ENCODE measurements at regions not wholly inside any gene's neighbourhood (a gene's known extent, or its start where the extent isn't known, plus 50 kb on each side); places are given as distances from the start of the nearest gene placed in this dataset.

DNA sequence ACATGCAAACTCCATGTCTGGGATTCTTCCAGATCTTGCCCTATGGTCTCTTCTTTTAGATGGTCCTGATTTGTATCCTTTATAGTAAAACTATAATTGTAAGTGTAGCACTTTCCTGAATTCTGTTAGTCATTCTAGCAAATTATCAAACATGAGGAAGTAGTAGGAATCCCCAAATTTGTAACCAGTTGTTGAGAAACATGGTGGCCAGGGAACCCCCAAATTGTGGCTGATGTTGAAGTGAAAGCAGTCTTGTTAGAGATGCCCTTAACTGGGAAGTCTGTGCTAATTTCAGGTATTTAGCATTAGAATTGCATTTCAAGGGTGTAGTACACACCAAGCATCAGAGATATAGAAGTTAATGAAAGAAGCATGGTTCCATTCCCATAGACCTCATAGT is 180.4 kb upstream of the STT3B start:
- no peak for DNase-seq

DNA sequence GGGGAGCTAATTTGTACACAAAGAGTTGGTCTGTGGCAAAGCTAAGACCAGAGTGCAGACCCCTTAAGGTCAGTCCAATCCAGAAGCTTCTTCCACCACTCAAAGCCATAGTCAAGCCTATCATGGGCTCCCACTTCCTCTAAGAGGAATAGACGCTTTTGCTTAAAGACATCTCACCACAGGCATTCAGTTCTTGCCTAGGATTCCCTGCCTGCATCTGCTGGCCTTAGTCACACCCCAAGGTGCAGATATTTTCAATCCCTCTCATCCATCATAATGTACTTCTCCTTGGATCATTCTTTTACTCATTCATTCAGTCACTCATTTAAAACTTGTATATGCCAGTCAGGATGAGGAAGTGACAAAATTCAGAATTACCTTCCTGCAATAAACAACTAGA is 179.6 kb upstream of the STT3B start:
- no peak for DNase-seq

DNA sequence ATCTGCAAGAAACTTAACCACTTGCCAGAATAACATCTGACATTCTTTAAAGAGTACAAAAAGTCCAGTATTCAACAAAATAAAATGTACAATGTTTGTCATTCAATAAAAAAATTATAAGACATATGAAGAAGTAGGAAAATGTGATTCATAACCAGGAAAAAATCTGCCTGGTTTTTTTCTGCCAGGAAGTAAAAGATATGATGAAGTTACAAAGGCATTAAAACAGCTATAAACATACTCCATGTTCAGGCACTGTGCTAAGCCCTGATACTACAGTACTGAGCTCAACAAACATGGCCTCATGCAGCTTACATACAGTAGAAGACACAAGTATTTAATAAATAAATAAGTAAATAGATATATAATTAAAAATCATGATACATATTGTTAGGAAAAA is 178.4 kb upstream of the STT3B start:
- DNase-seq: no peak

DNA sequence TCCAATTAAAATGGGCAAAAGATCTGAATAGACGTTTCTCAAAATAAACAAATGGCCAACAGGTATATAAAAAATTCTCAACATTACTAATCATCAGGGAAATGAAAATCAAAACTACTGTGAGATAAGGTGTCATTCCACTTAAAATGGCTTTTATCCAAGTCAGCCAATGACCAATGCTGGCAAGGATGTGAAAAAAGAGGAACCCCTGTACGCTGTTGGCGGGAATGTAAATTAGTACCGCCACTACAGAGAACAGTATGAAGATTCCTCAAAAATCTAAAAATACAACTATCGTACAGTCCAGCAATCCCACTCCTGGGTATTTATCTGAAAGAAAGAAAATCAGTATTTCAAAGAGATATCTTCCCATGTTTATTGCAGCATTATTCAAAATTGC is 176.9 kb upstream of the STT3B start:
- no peak for DNase-seq

DNA sequence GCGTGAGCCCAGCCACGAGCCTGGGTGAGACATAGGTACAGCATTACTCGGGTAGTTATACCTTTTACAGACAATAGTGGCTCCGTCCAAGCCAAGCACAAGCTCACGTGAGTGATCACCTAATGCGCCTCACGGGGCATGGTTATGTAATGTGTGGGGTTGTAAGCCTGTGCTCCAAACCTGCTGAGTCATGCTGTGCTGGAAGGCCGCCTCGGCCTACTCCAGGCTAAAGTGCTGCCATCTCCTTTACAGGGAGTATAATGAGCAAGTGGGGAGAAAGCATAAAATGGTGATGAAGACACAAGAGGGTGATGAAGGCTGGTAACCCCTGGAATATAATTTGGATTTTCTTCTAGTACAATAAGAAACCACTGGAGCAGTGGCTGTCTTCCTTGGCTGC is 175.8 kb upstream of the STT3B start:
- no peak for DNase-seq

DNA sequence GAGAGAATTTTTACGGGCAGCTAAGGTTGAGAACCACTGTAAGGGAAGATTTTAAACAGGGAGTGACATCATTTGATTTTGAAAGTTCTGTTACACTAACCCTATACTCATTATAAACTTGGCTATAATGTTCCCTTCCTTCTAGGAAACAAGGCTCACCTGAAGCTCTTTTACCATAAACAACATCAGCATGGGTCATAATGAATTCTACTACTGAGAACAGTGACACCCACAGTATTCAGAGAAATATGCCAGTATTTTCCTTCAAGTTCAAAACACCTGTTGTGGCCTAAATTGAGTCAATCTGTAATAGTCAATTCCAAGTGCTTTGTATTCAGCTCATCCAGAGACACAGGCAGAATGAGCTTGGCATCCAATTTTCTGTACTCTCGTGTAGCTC is 175.3 kb upstream of the STT3B start:
- DNase-seq: no peak

DNA sequence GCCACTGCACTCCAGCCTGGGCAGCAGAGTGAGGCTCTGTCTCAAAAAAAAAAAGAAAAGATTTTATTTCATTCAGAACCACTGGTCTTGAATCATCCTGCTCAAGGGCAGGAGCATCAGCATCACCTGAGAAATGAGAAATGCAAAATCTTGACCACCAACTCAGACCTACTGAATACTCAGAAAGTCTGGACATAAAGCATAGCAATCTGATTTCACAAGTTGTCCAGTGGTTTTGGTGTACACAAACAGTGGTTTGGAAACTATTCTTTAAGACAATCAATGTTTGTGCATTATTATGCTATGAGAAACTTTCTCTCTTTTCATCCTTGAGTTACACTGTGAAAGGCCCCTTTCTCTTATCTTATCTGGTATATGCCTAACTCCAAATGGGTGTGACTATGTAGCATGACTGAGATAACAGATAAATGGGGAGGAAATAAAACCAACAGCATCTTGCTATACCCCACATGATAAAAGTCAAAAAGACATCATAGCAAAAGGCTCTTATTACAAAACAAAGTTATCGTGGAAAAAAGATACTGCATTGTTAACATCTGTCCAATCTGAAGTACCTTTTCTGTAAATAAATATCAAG is 174.2 kb upstream of the STT3B start:
- DNase-seq: no peak

DNA sequence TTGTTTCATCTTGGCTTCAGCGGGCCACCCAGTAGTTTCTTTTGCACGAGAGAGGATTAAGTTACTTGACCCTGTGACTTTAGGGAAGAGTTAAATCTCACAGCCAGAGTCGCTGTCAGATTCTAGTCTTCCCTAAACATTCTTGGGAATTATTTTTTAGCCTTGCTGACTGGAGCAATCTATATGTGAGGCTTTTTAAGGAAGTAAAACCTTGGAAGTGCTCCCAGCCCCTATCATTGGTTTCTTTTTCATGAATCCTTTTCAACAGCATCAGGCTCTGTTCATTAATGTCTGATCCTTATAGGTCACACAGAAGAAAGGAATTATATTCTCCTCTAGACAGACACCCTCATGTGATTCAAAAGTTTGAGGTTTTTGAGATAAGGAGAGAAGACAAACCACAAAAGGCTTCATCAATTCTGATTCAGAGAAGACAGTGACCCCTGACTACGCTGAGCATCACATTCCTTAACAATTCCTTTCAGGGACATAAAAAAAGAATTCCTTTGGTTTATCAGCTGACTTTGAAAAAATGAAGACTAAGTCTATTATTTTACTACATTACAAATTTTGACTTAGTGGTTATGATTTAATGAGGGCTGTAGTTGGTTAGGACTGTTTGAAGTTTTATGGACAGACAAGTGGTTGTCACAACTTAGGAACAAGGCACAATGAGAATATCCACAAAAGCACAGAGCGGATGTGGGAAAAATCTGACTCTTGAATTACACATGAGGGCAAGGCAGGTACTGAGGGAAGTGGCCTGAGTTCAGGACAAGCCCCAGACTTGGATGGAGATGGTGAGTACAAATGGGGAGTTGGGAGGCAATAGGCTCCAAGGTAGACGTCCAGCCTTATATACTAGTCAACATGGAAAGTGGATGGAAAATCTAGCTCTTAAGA is 171.1 kb upstream of the STT3B start:
- DNase-seq: peak; percentile 60

DNA sequence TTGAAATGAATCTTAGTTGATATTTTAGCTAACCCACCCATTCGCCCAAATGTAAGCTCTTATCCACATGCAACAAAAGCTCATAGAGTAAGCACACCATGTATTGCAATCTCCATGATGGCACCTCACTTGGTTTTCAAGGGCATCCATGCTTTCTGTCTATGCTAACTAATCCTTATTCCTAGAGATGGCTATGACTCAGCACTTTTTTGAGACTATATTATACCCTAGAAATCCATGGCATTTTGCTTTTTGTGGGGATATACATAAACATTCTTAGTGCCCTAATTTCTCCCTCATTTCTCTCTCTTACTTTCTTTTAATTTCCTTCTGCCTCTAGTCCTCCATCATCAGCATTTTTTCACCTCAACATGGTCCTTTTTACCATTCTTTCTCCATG is 168.5 kb upstream of the STT3B start:
- no peak for DNase-seq

DNA sequence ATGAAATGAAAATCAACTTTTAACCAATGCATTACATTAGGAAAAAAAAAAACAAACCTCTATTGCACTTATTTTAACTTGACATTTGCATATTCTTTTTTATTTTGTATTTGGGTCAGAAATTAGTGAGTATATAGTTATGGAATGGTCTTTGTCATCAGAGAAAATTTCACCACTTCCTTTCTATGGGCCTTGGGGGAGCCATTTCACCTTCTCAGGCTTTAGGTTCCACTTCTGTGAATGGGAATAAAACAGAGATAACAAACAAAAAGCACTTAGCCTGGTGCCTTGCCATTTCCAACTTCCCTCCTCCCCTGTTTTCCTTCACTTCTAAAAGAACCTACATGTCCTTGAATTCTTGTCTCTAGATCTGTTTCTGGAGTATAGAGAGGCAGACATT is 168.0 kb upstream of the STT3B start:
- no peak for DNase-seq

DNA sequence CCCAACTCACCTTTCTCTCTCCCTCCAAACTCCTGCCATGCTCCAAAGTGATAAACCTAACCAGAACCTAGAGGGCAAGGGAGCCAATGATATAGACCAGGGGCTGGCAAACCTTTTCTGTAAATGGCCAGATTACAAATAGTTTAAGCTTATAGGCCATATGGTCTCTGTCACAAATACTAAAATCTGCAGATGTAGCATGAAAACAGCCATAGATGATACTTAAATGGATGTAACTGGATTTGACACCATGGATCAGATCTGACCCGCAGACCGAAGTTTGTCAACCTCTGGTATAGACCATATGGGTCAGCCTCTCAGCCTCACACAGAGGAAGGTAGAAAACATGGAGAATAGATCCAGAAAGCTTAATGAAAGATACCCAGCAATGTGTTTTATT is 165.2 kb upstream of the STT3B start:
- no peak for DNase-seq

DNA sequence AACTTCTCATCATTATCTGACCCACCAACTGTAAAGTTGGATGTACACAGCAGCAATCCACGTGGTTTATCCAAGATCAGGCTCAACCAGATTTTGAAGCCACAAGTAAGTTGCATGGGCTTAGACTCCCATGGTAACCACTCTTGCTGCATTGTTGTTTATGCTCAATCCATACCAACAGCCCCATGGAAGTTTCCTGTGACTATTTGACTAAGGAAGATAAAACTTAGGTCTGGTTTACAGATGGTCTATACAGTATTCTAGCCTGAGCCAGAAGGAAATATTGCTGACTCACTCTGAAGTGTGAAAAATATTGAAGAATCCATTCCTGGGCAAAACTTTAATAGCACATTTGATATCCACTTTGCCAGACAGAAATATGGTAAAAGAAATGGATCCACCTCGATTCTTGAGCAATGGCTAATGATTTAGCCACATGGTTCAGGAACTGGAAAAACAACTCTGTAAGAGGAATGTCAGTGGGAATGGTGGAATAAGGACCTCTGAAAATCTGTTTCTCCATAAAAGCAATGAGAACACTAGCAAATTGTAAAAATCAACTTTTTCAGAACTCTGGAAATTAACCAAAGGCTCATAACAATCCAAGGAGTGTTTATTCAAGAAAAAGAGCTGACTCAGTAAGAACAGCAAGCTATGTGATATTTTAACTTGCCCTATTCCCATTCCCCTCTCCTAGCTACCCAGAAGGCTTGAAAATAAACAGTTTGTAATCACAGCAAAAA is 162.9 kb upstream of the STT3B start:
- DNase-seq: no peak

DNA sequence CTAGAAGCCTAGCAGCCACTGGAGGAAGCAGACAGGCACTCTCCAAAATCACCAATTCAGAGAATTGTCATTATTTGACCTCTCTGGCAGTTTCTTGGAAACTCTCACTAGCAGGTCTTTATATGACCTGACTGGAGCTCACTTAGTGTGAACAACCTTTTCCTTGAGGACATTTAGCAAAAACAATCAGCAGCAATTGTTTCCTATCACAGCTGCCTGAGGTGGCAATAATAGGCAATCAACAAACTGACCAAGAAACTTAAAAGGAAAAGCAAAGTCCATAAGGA is 162.4 kb upstream of the STT3B start:
- DNase-seq: no peak

DNA sequence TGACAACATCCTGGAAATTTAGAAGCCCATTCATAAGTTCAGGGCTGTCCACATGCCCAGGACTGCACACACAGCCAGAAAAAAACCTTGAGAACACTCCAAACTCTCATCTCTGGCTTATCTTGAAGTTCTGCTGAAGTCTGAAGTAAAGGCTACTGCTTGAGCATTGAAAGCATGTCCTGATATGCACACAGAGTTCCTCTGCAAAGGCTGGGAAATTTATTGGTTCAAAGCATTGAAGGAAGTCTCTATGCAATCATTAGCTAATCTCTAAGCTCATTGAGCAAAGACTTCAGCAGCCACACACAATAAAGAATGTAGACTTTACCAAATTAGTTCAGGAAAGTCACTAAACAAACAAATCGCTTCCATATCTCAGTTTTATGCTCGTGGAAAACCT is 162.0 kb upstream of the STT3B start:
- no peak for DNase-seq

DNA sequence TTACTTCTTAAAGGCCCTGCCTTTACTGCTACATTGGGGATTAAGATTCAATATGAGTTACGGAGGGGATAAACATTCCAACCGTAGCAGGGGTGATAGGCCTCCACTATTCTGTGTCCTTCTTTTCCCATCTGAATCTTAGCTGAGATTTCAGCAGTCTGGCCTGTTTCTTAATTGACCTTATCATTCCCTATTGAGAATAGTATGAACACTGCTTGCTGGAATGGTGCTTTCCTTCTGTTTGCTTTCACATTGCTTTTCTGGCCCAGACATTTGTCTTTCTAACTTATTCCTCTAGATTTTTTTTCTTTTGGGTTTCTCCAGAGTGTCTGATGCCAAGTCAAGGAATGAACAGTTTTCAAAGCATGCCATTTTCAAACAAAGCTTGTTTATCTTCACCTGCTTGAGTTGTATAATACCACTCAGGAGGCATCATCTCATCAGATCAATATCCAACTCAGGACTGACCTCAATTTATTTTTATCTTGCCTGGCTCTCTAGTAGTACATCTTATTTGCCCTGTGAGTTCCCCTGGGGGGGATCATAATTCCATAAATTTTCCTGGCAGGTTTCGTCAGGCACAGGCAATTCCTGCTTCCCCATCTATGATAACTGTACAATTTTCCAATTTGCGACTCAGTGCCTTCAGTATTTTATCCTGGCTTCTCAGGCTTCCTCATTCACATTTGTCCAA is 161.1 kb upstream of the STT3B start:
- no peak for DNase-seq

DNA sequence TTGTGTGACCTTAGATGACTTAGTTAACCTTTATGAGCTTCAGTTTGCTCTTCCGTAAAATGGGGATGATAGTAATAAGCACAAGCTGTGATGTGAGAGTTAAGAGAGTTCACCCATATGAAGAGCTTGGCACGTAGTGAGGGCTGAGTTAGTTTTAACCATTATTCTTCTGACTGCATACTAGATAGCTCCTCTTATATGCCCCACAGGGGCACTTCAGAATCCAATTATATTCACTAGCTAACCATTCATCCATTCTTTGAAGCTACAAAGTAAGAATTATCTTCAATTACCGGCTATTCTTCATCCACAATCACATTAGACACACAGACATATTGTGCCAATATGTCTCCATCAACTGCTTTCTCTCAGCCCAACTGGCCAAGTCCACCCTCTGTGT is 159.0 kb upstream of the STT3B start:
- no peak for DNase-seq

DNA sequence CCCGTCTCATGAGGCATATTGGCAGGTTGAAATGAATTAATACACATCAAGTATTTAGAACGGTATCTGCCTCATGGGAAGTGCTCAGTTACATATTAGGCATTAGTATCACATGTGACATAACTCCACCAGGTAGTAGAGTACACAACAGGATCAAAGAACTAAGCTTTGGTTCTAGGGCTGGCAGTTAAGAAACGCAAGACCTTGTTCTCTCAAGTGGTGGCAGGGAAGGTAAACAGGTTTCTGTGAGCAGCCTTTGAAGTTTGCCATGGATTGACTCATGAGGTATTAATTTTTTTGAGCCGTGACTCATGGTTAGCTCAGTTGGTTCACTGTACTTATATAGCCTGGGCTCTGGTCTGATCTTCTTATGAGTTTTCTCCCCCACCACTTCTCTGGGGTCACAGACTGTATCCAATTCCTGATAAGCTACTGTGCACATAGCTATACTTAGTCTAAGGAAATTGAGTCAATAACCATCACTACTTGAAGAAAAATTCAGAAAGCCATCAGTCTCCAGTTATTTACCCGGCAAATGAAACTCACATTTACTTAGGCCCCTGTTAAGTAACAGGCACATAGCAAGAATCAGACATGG is 155.6 kb upstream of the STT3B start:
- DNase-seq: no peak

DNA sequence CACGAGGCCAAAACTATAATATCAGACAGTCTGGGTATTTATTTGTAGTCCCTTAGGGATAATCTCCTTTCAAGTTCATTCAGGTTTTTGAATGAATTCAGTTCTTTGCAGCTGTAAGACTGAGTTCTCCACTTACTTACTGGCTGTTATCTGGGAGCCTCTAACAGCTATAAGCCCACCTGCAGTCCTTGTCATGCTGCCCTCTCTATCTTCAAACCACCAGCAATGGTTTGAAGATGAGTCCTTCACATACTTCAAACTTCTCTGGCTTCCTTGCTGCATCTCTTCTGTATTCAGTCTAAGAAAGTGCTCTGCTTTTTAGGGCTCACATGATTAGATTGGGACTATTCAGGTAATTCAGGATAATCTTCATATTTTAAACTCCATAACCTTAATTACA is 154.5 kb upstream of the STT3B start:
- no peak for DNase-seq

DNA sequence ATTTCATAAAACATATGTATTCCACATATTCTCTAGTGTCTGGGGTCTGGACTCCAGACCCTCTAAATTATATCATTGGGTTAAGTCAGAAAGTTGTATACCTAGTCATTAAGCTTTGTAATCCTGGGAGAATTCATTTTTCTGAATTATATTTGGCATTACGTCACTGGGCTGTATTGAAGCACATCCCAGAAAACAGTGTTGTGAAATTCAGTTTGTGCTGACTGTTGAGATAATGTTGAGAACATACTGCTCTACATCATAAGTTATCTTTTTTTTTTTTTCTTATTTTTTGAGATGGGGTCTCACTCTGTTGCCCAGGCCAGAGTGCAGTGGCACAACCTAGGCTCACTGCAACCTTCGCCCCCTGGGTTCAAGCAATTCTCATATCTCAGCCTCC is 153.1 kb upstream of the STT3B start:
- DNase-seq: no peak

DNA sequence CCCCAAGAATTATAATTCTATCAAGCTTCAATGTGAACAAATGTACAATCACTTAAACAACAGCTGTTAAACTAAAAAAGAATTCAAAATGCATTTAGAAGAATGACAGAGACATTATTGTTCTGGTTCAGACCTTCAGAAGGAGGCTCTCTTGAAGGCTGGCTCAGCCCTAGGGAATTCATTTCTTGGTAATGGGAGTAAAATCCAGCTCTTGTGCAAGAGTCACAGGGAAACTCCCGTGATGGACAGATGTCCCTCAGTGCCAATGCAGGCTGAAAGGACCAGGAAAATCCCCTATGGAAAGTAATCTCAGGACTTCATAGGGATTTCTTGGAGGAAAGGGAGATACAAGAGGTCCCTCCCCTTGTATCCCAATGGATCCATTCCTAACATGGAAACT is 149.9 kb upstream of the STT3B start:
- no peak for DNase-seq

DNA sequence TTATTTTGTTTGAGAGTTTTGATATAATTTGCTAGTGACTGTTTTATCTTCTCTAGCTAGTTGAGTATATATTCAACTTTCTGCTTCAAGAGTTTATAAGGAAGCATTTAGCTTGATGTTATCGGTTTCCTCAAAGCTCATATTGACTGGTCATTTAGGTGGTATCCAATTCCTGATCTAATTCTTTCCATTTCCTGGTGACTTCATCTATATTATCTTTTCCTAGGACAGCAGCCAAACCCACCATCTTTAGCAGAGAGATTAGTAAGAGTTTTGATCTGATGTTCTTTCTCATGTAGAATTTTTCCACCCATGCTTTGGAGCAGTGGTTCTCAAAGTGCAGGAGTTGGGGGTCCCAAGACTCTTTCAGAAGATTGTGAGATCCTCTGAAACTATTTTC is 148.6 kb upstream of the STT3B start:
- no peak for DNase-seq

DNA sequence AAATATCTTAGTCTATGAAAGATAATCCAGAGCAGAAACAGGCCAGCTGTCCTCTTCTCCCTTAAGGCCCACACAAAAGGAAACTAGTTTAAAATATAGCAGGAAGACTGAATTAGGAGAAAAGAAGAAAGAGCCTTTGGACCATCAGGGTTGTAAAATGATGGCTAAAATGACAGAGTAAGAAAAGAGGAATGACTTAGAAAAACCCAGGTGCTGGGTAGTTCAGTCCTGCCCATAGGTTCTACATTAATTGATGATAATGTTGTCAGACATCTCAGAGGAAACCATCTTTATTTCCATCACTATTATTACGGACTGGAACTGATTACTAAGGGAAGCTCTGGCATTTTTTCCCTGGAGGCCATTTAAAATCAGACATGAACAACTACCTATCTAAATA is 142.8 kb upstream of the STT3B start:
- DNase-seq: no peak

DNA sequence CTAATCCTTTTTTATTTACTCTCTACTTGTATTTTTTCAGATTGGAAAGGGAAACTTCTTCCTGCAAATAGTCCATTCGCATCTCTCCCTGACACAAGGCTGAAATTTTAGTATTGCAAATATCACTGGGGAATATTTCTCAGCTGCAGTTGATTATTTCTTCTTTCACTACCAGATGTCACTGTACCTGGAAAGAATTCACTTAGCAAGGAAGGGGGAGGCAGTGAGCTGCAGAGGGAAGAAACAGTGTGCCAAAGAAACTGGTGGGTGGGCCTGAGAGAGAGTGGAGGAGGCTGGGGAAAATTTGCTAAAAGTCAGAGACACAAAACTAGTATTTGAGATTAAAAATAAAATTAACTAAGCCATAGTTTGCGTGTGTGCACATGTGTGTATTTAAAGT is 142.3 kb upstream of the STT3B start:
- DNase-seq: no peak

Data from left kidney (tissue), 1 donor.